GM20000 (cell line): ENCODE measurements at regions not wholly inside any gene's neighbourhood (a gene's known extent, or its start where the extent isn't known, plus 50 kb on each side); places are given as distances from the start of the nearest gene placed in this dataset.

ENCODE experiments used
- DNase-seq: peaks from one replicate; pipeline ENCODE4 v3.0.0; 2012; ENCODE audit warnings: low spot score
- TF ChIP-seq, protein P1 (sequence below): IDR thresholded peaks from 2 replicates; pipeline ENCODE4 v1.5.1; 2012; ENCODE audit warnings: mild to moderate bottlenecking, control low read depth; ENCODE audit errors: extremely low read depth, missing control alignments

- DNase-seq = no peak
- TF ChIP-seq, protein P1, sequence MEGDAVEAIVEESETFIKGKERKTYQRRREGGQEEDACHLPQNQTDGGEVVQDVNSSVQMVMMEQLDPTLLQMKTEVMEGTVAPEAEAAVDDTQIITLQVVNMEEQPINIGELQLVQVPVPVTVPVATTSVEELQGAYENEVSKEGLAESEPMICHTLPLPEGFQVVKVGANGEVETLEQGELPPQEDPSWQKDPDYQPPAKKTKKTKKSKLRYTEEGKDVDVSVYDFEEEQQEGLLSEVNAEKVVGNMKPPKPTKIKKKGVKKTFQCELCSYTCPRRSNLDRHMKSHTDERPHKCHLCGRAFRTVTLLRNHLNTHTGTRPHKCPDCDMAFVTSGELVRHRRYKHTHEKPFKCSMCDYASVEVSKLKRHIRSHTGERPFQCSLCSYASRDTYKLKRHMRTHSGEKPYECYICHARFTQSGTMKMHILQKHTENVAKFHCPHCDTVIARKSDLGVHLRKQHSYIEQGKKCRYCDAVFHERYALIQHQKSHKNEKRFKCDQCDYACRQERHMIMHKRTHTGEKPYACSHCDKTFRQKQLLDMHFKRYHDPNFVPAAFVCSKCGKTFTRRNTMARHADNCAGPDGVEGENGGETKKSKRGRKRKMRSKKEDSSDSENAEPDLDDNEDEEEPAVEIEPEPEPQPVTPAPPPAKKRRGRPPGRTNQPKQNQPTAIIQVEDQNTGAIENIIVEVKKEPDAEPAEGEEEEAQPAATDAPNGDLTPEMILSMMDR = no peak
These were observed 83.0 kb upstream of the TAF1B start for GRCh38 chr2:9760069-9760901.

DNA sequence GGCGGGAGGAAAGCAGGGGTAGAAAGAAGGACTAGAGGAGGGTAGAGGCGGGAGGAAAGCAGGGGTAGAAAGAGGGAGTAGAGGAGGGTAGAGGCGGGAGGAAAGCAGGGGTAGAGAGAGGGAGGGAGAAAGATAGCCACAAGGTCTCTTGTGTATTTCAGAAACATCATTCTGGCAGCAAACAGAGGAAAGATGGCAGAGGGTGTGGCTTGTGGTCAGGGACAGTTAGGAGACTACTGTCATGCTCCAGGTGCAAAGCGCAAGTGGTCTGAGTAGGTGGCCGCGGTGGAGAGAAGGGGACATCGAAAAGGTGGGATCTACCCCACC lies 82.4 kb upstream of the TAF1B start:
- TF ChIP-seq, protein P1 = no peak
- no peak for DNase-seq

GRCh38 chr2:9761577-9761976 lies 81.7 kb upstream of the TAF1B start:
- TF ChIP-seq, protein P1 = no peak
- DNase-seq = no peak

GRCh38 chr2:9762164-9762563 lies 81.1 kb upstream of the TAF1B start:
- no peak for DNase-seq
- TF ChIP-seq, protein P1 = no peak

DNA sequence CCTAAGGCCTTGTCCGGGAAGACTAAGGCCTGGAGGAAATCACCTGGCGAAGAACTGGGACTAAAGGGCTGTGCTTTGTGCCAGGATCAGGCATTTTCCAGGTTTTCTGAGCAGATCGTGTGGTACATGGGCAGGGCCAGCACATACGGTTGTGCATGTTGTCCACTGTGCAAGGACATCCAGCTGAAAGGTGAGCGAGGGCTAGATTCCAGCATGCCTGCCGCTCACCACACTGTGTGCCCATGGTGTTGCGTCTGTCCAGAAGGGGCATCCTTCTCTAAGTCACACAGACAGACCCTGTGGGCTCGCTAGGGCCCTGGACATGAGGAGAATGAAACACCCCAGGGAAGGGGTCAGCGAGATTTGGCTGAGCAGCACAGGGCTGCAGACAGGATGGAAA lies 80.3 kb upstream of the TAF1B start:
- DNase-seq = no peak
- TF ChIP-seq, protein P1 = no peak

DNA sequence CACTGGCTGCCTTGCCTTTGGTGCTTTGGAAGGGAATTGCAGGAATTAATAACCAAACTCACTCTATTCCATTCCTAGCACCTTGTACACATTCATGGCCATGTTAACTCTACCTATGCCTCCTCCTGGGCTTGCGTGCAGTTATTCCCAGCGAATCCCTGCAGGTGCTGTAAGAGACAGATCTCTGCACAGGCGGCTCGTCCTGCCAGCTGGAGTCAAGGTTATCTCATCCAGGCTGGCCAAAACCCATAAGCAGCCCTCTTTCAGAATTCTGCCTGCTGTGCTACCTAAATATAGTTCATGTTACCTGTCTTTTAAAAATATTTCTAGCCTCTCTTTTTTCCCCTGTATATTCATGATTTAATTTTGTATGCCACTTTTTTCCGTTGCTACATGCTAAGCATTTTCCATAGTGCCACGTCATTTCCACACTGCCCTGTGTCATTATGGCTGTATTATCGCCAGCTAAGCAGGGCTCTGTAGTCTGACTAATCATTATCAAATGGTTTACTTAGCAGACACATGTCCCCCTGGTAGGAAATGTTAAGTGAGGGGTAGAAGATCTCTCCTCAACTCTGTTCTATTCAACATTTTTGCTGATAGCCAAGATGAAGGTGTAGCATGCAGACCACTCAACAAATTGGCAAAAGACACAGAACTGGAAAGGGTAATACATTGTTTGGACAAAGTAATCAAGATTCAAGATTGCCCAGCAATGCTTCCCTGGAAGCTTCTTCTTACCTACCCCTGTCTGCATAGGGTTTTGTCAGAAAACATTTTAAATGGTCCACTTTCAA lies 79.7 kb upstream of the TAF1B start:
- TF ChIP-seq, protein P1 = no peak
- no peak for DNase-seq

GRCh38 chr2:9764153-9764778 lies 79.0 kb upstream of the TAF1B start:
- TF ChIP-seq, protein P1 = no peak
- DNase-seq = no peak
